Esophagus muscularis mucosa (tissue), 4 donors: ENCODE measurements at regions not wholly inside any gene's neighbourhood (a gene's known extent, or its start where the extent isn't known, plus 50 kb on each side); places are given as distances from the start of the nearest gene placed in this dataset.

Source experiments
- CTCF ChIP-seq, 3 experiments: fragments of 200-600 bp in 2 of 3; fragments of 450-650 bp in 1 of 3; sonication (generic) in 2 of 3; IDR thresholded peaks; one replicate each; pipeline ENCODE4 v1.5.1; 2017 to 2019; ENCODE audit warnings: antibody characterized with exemption in 3 of 3, mild to moderate bottlenecking in 2 of 3, moderate library complexity in 1 of 3
- EP300 ChIP-seq: sonication (generic); formaldehyde crosslinking; IDR thresholded peaks from one replicate; pipeline ENCODE4 v1.6.1; 2017; ENCODE audit warnings: antibody characterized with exemption
- POLR2A ChIP-seq: fragments of 450-650 bp; IDR thresholded peaks from one replicate; pipeline ENCODE4 v1.6.1; 2017; ENCODE audit warnings: antibody characterized with exemption, moderate library complexity, mild to moderate bottlenecking, low read depth
- POLR2AphosphoS5 ChIP-seq, 2 donors: sonication (generic); formaldehyde crosslinking; IDR thresholded peaks; one replicate each; pipeline ENCODE4 v1.6.1; 2017; ENCODE audit warnings: antibody characterized with exemption in 2 of 2

DNA sequence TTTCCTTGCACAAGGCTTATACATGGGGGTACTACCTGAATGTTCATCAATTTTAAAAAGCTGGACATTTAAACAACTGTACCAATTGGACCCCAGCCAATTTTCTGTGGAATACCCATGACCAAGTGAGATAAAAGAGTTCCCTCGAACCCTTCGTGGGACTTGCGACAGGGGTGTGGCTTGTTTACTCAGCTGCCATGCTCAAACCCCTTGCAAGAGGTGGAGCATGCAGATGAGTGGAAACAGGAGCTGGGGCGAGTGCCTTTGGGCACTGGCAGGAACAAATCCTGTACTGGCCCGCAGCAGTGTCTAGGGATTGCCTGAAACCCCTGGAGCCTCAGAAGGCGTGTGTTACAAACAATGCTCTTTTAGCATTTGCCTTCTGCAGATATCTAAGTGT, 144.2 kb downstream of the PDHA2 start:
- no peak for TF ChIP-seq CTCF (IDR thresholded peaks at IDR 0.05)
- TF ChIP-seq POLR2A: no peak
- TF ChIP-seq EP300: no peak
- TF ChIP-seq POLR2AphosphoS5 (IDR thresholded peaks at IDR 0.05): no peak
